SHP77 (cell line): ENCODE measurements at regions not wholly inside any gene's neighbourhood (a gene's known extent, or its start where the extent isn't known, plus 50 kb on each side); places are given as distances from the start of the nearest gene placed in this dataset.
A peak's percentile ranks its signal among the peaks of the same experiment; 100 is the strongest.

Source experiments
- DNase-seq, 2 experiments: peaks; one replicate each; lab custom pipeline; 2025; lab: John Stamatoyannopoulos, UW

- DNase-seq, result no peak
Observed at GRCh38 chr12:118694128-118694775, 287.1 kb upstream of the SRRM4 start.

- DNase-seq, result no peak
Observed at GRCh38 chr12:118704527-118705241, 276.7 kb upstream of the SRRM4 start.

GRCh38 chr12:118706437-118706836, 274.9 kb upstream of the SRRM4 start:
- no peak for DNase-seq

- DNase-seq, result no peak
Observed at GRCh38 chr12:118709946-118710345, 271.4 kb upstream of the SRRM4 start.

- no peak for DNase-seq
Observed at GRCh38 chr12:118711185-118711584, 270.2 kb upstream of the SRRM4 start.

GRCh38 chr12:118714051-118714460, 267.3 kb upstream of the SRRM4 start:
- peak; percentile 41 to 49 for DNase-seq

GRCh38 chr12:118714500-118714899, 266.8 kb upstream of the SRRM4 start:
- no peak for DNase-seq

- no peak for DNase-seq
Observed at GRCh38 chr12:118715647-118716046, 265.7 kb upstream of the SRRM4 start.

- DNase-seq, result no peak
Observed at GRCh38 chr12:118727196-118727978, 254.0 kb upstream of the SRRM4 start.

- DNase-seq, result no peak
Observed at GRCh38 chr12:118727979-118728366, 253.4 kb upstream of the SRRM4 start.

GRCh38 chr12:118734266-118734665, 247.1 kb upstream of the SRRM4 start:
- DNase-seq, result no peak

GRCh38 chr12:118737985-118738540, 243.3 kb upstream of the SRRM4 start:
- DNase-seq, result no peak

GRCh38 chr12:118741194-118741593, 240.1 kb upstream of the SRRM4 start:
- DNase-seq, result no peak

GRCh38 chr12:118742431-118742830, 238.9 kb upstream of the SRRM4 start:
- DNase-seq, result no peak

- no peak for DNase-seq
Observed at GRCh38 chr12:118743896-118744700, 237.2 kb upstream of the SRRM4 start.

- no peak for DNase-seq
Observed at GRCh38 chr12:118746176-118746575, 235.2 kb upstream of the SRRM4 start.

GRCh38 chr12:118746960-118747359, 234.4 kb upstream of the SRRM4 start:
- no peak for DNase-seq

GRCh38 chr12:118747771-118748170, 233.6 kb upstream of the SRRM4 start:
- no peak for DNase-seq

- DNase-seq, result no peak
Observed at GRCh38 chr12:118748478-118749380, 232.6 kb upstream of the SRRM4 start.

GRCh38 chr12:118749646-118750045, 231.7 kb upstream of the SRRM4 start:
- no peak for DNase-seq

GRCh38 chr12:118750666-118751065, 230.7 kb upstream of the SRRM4 start:
- no peak for DNase-seq
